ENCODE measurements at regions not wholly inside any gene's neighbourhood (a gene's known extent, or its start where the extent isn't known, plus 50 kb on each side); places are given as distances from the start of the nearest gene placed in this dataset.

- TF ChIP-seq EZH2phosphoT487 (IDR thresholded peaks at IDR 0.05; ENCODE audit: borderline replicate concordance, low read length) (no peak), CTCF (IDR thresholded peaks at IDR 0.05; ENCODE audit: low read depth, low read length, poor library complexity, severe bottlenecking) (no peak)
- no peaks in the 10 kb centered on the region for H3K9me2 ChIP-seq (replicated peaks; ENCODE audit: control insufficient read depth, low read length)
- H3K4me3 ChIP-seq (ENCODE audit: low read length), result no peak overlapping the region
- no peaks in the 10 kb centered on the region for H3K36me3 ChIP-seq (ENCODE audit: control insufficient read depth, low read length)
- H3K79me2 ChIP-seq (ENCODE audit: control insufficient read depth, low read length), result no peaks in the 10 kb centered on the region
- no peaks in the 10 kb centered on the region for H3K27me3 ChIP-seq (ENCODE audit: control insufficient read depth, low read length)
- H4K20me1 ChIP-seq (ENCODE audit: control insufficient read depth, insufficient read depth, low read depth, low read length), result no peaks in the 10 kb centered on the region
- no peak overlapping the region for H3K27ac ChIP-seq (ENCODE audit: low read depth, low read length)
- no peaks in the 10 kb centered on the region for H3K4me1 ChIP-seq (ENCODE audit: control insufficient read depth, low read length)
- no peaks in the 10 kb centered on the region; the same call in 1 of the 2 replicates for H3K9me3 ChIP-seq (ENCODE audit: control insufficient read depth, insufficient read depth, low read length)
- H3F3A ChIP-seq (ENCODE audit: control insufficient read depth, insufficient read depth), result no peaks in the 10 kb centered on the region
- H3K4me2 ChIP-seq (ENCODE audit: low read length), result no peak overlapping the region
Observed at GRCh38 chr2:106941372-106941993, 55.5 kb upstream of the ST6GAL2 start.

GRCh38 chr2:106943468-106944200 lies 57.7 kb upstream of the ST6GAL2 start:
- Histone ChIP-seq H3K4me3 (ENCODE audit: low read length) (no peak overlapping the region), H3K9me3 (ENCODE audit: control insufficient read depth, insufficient read depth, low read length) (no peaks in the 10 kb centered on the region; the same call in 1 of the 2 replicates), H3K4me1 (ENCODE audit: control insufficient read depth, low read length) (no peaks in the 10 kb centered on the region), H3K27me3 (ENCODE audit: control insufficient read depth, low read length) (no peaks in the 10 kb centered on the region), H3K27ac (ENCODE audit: low read depth, low read length) (no peak overlapping the region), H3K79me2 (ENCODE audit: control insufficient read depth, low read length) (no peaks in the 10 kb centered on the region), H3K4me2 (ENCODE audit: low read length) (no peak overlapping the region), H3F3A (ENCODE audit: control insufficient read depth, insufficient read depth) (no peaks in the 10 kb centered on the region), H4K20me1 (ENCODE audit: control insufficient read depth, insufficient read depth, low read depth, low read length) (no peaks in the 10 kb centered on the region), H3K9me2 (replicated peaks; ENCODE audit: control insufficient read depth, low read length) (no peaks in the 10 kb centered on the region), H3K36me3 (ENCODE audit: control insufficient read depth, low read length) (no peaks in the 10 kb centered on the region)
- TF ChIP-seq EZH2phosphoT487 (IDR thresholded peaks at IDR 0.05; ENCODE audit: borderline replicate concordance, low read length) (no peak), CTCF (IDR thresholded peaks at IDR 0.05; ENCODE audit: low read depth, low read length, poor library complexity, severe bottlenecking) (no peak)

GRCh38 chr2:106944215-106944614 lies 58.2 kb upstream of the ST6GAL2 start:
- Histone ChIP-seq H3K79me2 (ENCODE audit: control insufficient read depth, low read length) (no peaks in the 10 kb centered on the region), H3K27ac (ENCODE audit: low read depth, low read length) (no peak overlapping the region), H3K36me3 (ENCODE audit: control insufficient read depth, low read length) (no peaks in the 10 kb centered on the region), H3K27me3 (ENCODE audit: control insufficient read depth, low read length) (no peaks in the 10 kb centered on the region), H3K9me2 (replicated peaks; ENCODE audit: control insufficient read depth, low read length) (no peaks in the 10 kb centered on the region), H3K9me3 (ENCODE audit: control insufficient read depth, insufficient read depth, low read length) (no peaks in the 10 kb centered on the region), H3K4me3 (ENCODE audit: low read length) (no peak overlapping the region), H3K4me1 (ENCODE audit: control insufficient read depth, low read length) (no peaks in the 10 kb centered on the region), H3K4me2 (ENCODE audit: low read length) (no peak overlapping the region), H3F3A (ENCODE audit: control insufficient read depth, insufficient read depth) (no peaks in the 10 kb centered on the region), H4K20me1 (ENCODE audit: control insufficient read depth, insufficient read depth, low read depth, low read length) (no peaks in the 10 kb centered on the region)
- TF ChIP-seq EZH2phosphoT487 (IDR thresholded peaks at IDR 0.05; ENCODE audit: borderline replicate concordance, low read length) (no peak), CTCF (IDR thresholded peaks at IDR 0.05; ENCODE audit: low read depth, low read length, poor library complexity, severe bottlenecking) (no peak)
